Glutamatergic neuron (in vitro differentiated cells): ENCODE measurements at regions not wholly inside any gene's neighbourhood (a gene's known extent, or its start where the extent isn't known, plus 50 kb on each side); places are given as distances from the start of the nearest gene placed in this dataset.

Experiments used
- DNase-seq: peaks from one replicate; pipeline ENCODE4 v3.0.0; 2022
- H3K27ac Mint-ChIP-seq: one replicate; pipeline ENCODE4 v1.8.0; 2020; ENCODE audit warnings: mild to moderate bottlenecking, mixed read lengths, inconsistent platforms; ENCODE audit not compliant: unreplicated experiment
- H3K27me3 Mint-ChIP-seq: one replicate; pipeline ENCODE4 v1.8.0; 2020; ENCODE audit warnings: mild to moderate bottlenecking, moderate library complexity, mixed read lengths, inconsistent platforms; ENCODE audit not compliant: unreplicated experiment
- H3K36me3 Mint-ChIP-seq: one replicate; pipeline ENCODE4 v1.8.0; 2020; ENCODE audit warnings: mild to moderate bottlenecking, mixed read lengths, inconsistent platforms; ENCODE audit not compliant: unreplicated experiment
- H3K4me1 Mint-ChIP-seq: one replicate; pipeline ENCODE4 v1.8.0; 2020; ENCODE audit warnings: mild to moderate bottlenecking, low read depth, mixed read lengths, inconsistent platforms; ENCODE audit not compliant: unreplicated experiment
- H3K4me3 Mint-ChIP-seq: one replicate; pipeline ENCODE4 v1.8.0; 2020; ENCODE audit warnings: mild to moderate bottlenecking, mixed read lengths, inconsistent platforms; ENCODE audit not compliant: unreplicated experiment
- H3K9me3 Mint-ChIP-seq: one replicate; pipeline ENCODE4 v1.8.0; 2020; ENCODE audit warnings: mild to moderate bottlenecking, moderate library complexity, mixed read lengths, inconsistent platforms; ENCODE audit not compliant: unreplicated experiment
- CTCF ChIP-seq: fragments of 200-600 bp; sonication (generic); IDR thresholded peaks from one replicate; pipeline ENCODE4 v1.5.0; 2021; ENCODE audit not compliant: partially characterized antibody, unreplicated experiment

- Mint-ChIP-seq H3K4me1 (no peaks in the 10 kb centered on the region), H3K27me3 (no peaks in the 10 kb centered on the region), H3K27ac (no peak overlapping the region), H3K4me3 (no peak overlapping the region), H3K9me3 (no peaks in the 10 kb centered on the region), H3K36me3 (peaks cover 10% of the 10 kb centered on the region)
- no peak for DNase-seq
- no peak for TF ChIP-seq CTCF
Measured at GRCh38 chr1:113219377-113219776, 146.4 kb downstream of the LRIG2 start.

- Mint-ChIP-seq H3K4me3 (no peak overlapping the region), H3K27me3 (no peaks in the 10 kb centered on the region), H3K4me1 (no peaks in the 10 kb centered on the region), H3K36me3 (peaks cover 10% of the 10 kb centered on the region), H3K9me3 (no peaks in the 10 kb centered on the region), H3K27ac (no peak overlapping the region)
- no peak for DNase-seq
- no peak for TF ChIP-seq CTCF
Measured at GRCh38 chr1:113219828-113220227, 146.8 kb downstream of the LRIG2 start.

GRCh38 chr1:113223040-113223439, 150.0 kb downstream of the LRIG2 start:
- H3K36me3 Mint-ChIP-seq: peaks cover 6% of the 10 kb centered on the region
- no peak overlapping the region for H3K4me3 Mint-ChIP-seq
- no peak overlapping the region for H3K27ac Mint-ChIP-seq
- H3K27me3 Mint-ChIP-seq: no peaks in the 10 kb centered on the region
- no peak for DNase-seq
- TF ChIP-seq CTCF: no peak
- peaks cover 3% of the 10 kb centered on the region for H3K4me1 Mint-ChIP-seq
- H3K9me3 Mint-ChIP-seq: peaks cover 4% of the 10 kb centered on the region

GRCh38 chr1:113223546-113223945, 150.5 kb downstream of the LRIG2 start:
- no peak overlapping the region for H3K27ac Mint-ChIP-seq
- DNase-seq: no peak
- no peak for TF ChIP-seq CTCF
- peaks cover 3% of the 10 kb centered on the region for H3K4me1 Mint-ChIP-seq
- H3K36me3 Mint-ChIP-seq: peaks cover 6% of the 10 kb centered on the region
- no peak overlapping the region for H3K4me3 Mint-ChIP-seq
- no peaks in the 10 kb centered on the region for H3K27me3 Mint-ChIP-seq
- H3K9me3 Mint-ChIP-seq: peaks cover 4% of the 10 kb centered on the region

GRCh38 chr1:113226148-113226547, 153.2 kb downstream of the LRIG2 start:
- TF ChIP-seq CTCF: no peak
- DNase-seq: no peak
- H3K27ac Mint-ChIP-seq: no peak overlapping the region
- H3K36me3 Mint-ChIP-seq: peaks cover 6% of the 10 kb centered on the region
- peaks cover 3% of the 10 kb centered on the region for H3K4me1 Mint-ChIP-seq
- no peaks in the 10 kb centered on the region for H3K27me3 Mint-ChIP-seq
- peaks cover 4% of the 10 kb centered on the region for H3K9me3 Mint-ChIP-seq
- no peak overlapping the region for H3K4me3 Mint-ChIP-seq
